Heart left ventricle (tissue), 16 donors: ENCODE measurements at regions not wholly inside any gene's neighbourhood (a gene's known extent, or its start where the extent isn't known, plus 50 kb on each side); places are given as distances from the start of the nearest gene placed in this dataset.

Source experiments
- ATAC-seq, 4 donors: fragments of 200-7000 bp; cut with Tn5 transposase; one replicate each; pipeline ENCODE4 v1.9.1; 2020 to 2022; ENCODE audit warnings: moderate library complexity in 4 of 4, mild to moderate bottlenecking in 3 of 4, moderate number of reproducible peaks in 1 of 4
- DNase-seq, 5 donors: peaks; one replicate each; pipeline ENCODE4 v3.0.0-alpha.2; 2020
- H3K27ac ChIP-seq, 12 donors: fragments of 200-600 bp; sonication (generic) in 4 of 12; one replicate each; pipeline versions ENCODE4 v1.5.0 to v1.8.0; 2016 to 2022; ENCODE audit warnings: mild to moderate bottlenecking in 2 of 12
- H3K27me3 ChIP-seq, 9 donors: fragments of 200-600 bp; sonication (generic) in 2 of 9; one replicate each; pipeline versions ENCODE4 v1.5.1 to v1.8.0; 2016 to 2022; ENCODE audit warnings: mild to moderate bottlenecking in 3 of 9
- H3K36me3 ChIP-seq, 9 donors: fragments of 200-600 bp; sonication (generic) in 2 of 9; one replicate each; pipeline versions ENCODE4 v1.5.0 to v1.8.0; 2018 to 2022; ENCODE audit warnings: mild to moderate bottlenecking in 2 of 9
- H3K4me1 ChIP-seq, 12 donors: fragments of 200-600 bp; sonication (generic) in 4 of 12; one replicate each; pipeline versions ENCODE4 v1.5.0 to v1.8.0; 2016 to 2022; ENCODE audit warnings: mild to moderate bottlenecking in 3 of 12
- H3K4me3 ChIP-seq, 12 donors: fragments of 200-600 bp; sonication (generic) in 4 of 12; one replicate each; pipeline versions ENCODE4 v1.5.0 to v1.8.0; 2017 to 2022; ENCODE audit warnings: mild to moderate bottlenecking in 9 of 12, moderate library complexity in 4 of 12
- H3K9me3 ChIP-seq, 12 donors: fragments of 200-600 bp; sonication (generic) in 4 of 12; one replicate each; pipeline versions ENCODE4 v1.5.0 to v1.8.0; 2016 to 2022; ENCODE audit warnings: mild to moderate bottlenecking in 1 of 12
- POLR2A ChIP-seq, 2 donors: fragments of 450-650 bp; IDR thresholded peaks; one replicate each; pipeline ENCODE4 v1.6.1; 2017; ENCODE audit warnings: antibody characterized with exemption in 2 of 2, mild to moderate bottlenecking in 2 of 2, moderate library complexity in 2 of 2
- WGBS, 4 donors: extraction: QIAGEN DNeasy Blood & Tissue Kit in 2 of 4; methylation state at CpG; one replicate each; pipeline versions ENCODE4 v1.1.5 to v1.1.7; 2013 to 2018; 5-methylcytosine and 5-hydroxymethylcytosine counted together
- intact Hi-C, 10 donors: fragments of 100-400 bp; cut with DNase I; formaldehyde crosslinking; loops; one replicate each; pipeline versions ENCODE4 v1.11.1 to v1.14.2; 2022
- TF ChIP-seq, protein P1 (sequence below), 12 donors: fragments of 200-600 bp; sonication (generic) in 4 of 12; IDR thresholded peaks; one replicate each; pipeline versions ENCODE4 v1.5.0 to v1.8.0; 2018 to 2022; ENCODE audit warnings: antibody characterized with exemption in 12 of 12, mild to moderate bottlenecking in 5 of 12
- donor health status: ischemic (EF 13 %, LVEDD 7.1; RV severe dilation, severe dysfunction).
- donor health status: healthy with polysubstance abuse.
- donor health status: DM: no; HTN: yes; CAD: no.
- donor health status: DM: no; HTN: no; CAD: no.
- donor health status: ischemic (EF 25% LVEDD 6.9; RV normal size, moderate dysfunction).
- donor health status: ischemic (EF 25% LVEDD 5.7; RV mildly dilated, moderate dysfunction).
- donor health status: healthy.
- donor health status: DM: yes; HTN: yes; CAD: no.
- donor health status: ischemic (EF 35%, LVEDD 5.7; RV mildly dilated, moderate dysfunction).
- donor health status: nonischemic (EF 11% LVEDD 7.7; RV severe dilation, severe dysfunction).
- donor health status: DM: yes; HTN: yes; CAD: no.
- donor health status: PGD.
- donor health status: ischemic (EF 29% LVEDD 5.4; RV normal size, mild dysfunction).
- donor health status: nonischemic (EF 23%, LVEDD 6.1; RV moderate dilation, normal function).

- Histone ChIP-seq H3K27me3 (no peaks in the 10 kb centered on the region), H3K4me3 (no peak overlapping the region), H3K27ac (no peak overlapping the region), H3K9me3 (no peaks in the 10 kb centered on the region), H3K36me3 (no peaks in the 10 kb centered on the region), H3K4me1 (no peaks in the 10 kb centered on the region)
- 54 to 85% (median 83%) methylated on average over 2 of the region's 2 CpGs for WGBS, 4 donors
- TF ChIP-seq, protein P1, sequence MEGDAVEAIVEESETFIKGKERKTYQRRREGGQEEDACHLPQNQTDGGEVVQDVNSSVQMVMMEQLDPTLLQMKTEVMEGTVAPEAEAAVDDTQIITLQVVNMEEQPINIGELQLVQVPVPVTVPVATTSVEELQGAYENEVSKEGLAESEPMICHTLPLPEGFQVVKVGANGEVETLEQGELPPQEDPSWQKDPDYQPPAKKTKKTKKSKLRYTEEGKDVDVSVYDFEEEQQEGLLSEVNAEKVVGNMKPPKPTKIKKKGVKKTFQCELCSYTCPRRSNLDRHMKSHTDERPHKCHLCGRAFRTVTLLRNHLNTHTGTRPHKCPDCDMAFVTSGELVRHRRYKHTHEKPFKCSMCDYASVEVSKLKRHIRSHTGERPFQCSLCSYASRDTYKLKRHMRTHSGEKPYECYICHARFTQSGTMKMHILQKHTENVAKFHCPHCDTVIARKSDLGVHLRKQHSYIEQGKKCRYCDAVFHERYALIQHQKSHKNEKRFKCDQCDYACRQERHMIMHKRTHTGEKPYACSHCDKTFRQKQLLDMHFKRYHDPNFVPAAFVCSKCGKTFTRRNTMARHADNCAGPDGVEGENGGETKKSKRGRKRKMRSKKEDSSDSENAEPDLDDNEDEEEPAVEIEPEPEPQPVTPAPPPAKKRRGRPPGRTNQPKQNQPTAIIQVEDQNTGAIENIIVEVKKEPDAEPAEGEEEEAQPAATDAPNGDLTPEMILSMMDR (IDR thresholded peaks at IDR 0.05): no peak
- TF ChIP-seq POLR2A (IDR thresholded peaks at IDR 0.05): no peak
- intact Hi-C loops: no loop called here
- ATAC-seq: no peak
- DNase-seq: no peak
Measured at GRCh38 chr3:3689601-3690375, 109.4 kb upstream of the LRRN1 start.

GRCh38 chr3:3686907-3687648, 112.2 kb upstream of the LRRN1 start:
- Histone ChIP-seq H3K4me1 (no peaks in the 10 kb centered on the region), H3K36me3 (no peaks in the 10 kb centered on the region), H3K9me3 (no peaks in the 10 kb centered on the region), H3K27ac (no peak overlapping the region), H3K27me3 (no peaks in the 10 kb centered on the region), H3K4me3 (no peak overlapping the region)
- ATAC-seq: no peak
- WGBS, 4 donors: 63 to 68% (median 67%) methylated on average over 3 of the region's 3 CpGs
- DNase-seq: no peak
- TF ChIP-seq, protein P1 (IDR thresholded peaks at IDR 0.05): no peak
- TF ChIP-seq POLR2A (IDR thresholded peaks at IDR 0.05): no peak
- intact Hi-C loops: no loop called here

- Histone ChIP-seq H3K27me3 (no peaks in the 10 kb centered on the region), H3K4me1 (no peaks in the 10 kb centered on the region), H3K9me3 (peaks cover 0 to 3% (median 0%) of the 10 kb centered on the region in 12 donors), H3K36me3 (no peaks in the 10 kb centered on the region), H3K4me3 (no peak overlapping the region), H3K27ac (no peak overlapping the region)
- ATAC-seq (no peak), DNase-seq (no peak)
- intact Hi-C loops: no loop called here
- TF ChIP-seq POLR2A (IDR thresholded peaks at IDR 0.05): no peak
- TF ChIP-seq, protein P1 (IDR thresholded peaks at IDR 0.05): no peak
- 62 to 73% (median 65%) methylated on average over 7 of the region's 7 CpGs for WGBS, 4 donors
Measured at GRCh38 chr3:3685721-3686120, 113.5 kb upstream of the LRRN1 start.

- ATAC-seq (no peak), DNase-seq (no peak)
- H3K27ac ChIP-seq: no peak overlapping the region
- 90 to 97% (median 95%) methylated on average over 1 of the region's 1 CpG for WGBS, 4 donors
- peaks cover 0 to 3% (median 0%) of the 10 kb centered on the region in 12 donors for H3K9me3 ChIP-seq
- intact Hi-C loops: no loop called here
- H3K36me3 ChIP-seq: no peaks in the 10 kb centered on the region
- no peak overlapping the region for H3K4me3 ChIP-seq
- no peak for TF ChIP-seq POLR2A (IDR thresholded peaks at IDR 0.05)
- TF ChIP-seq, protein P1 (IDR thresholded peaks at IDR 0.05): no peak
- no peaks in the 10 kb centered on the region for H3K27me3 ChIP-seq
- H3K4me1 ChIP-seq: no peaks in the 10 kb centered on the region
Measured at GRCh38 chr3:3683261-3683660, 116.0 kb upstream of the LRRN1 start.
